ENCODE measurements at regions not wholly inside any gene's neighbourhood (a gene's known extent, or its start where the extent isn't known, plus 50 kb on each side); places are given as distances from the start of the nearest gene placed in this dataset.

GRCh38 chr6:102582569-102582968 is 1189.1 kb downstream of the GRIK2 start:
- no peaks in the 10 kb centered on the region for H3K4me1 ChIP-seq (ENCODE audit: control insufficient read depth, insufficient read depth, low read length)
- no peak for DNase-seq (ENCODE audit: low read depth, low spot score)
- no peaks in the 10 kb centered on the region for H3K27me3 ChIP-seq (ENCODE audit: control insufficient read depth, insufficient read depth, low read length)
- BruUV-seq (replicated peaks), result no TSS peak
- ATAC-seq, result no peak
- no peaks in the 10 kb centered on the region for H3K36me3 ChIP-seq (ENCODE audit: control insufficient read depth, insufficient read depth, low read length)
- 0 out of 2 replicates have a peak, but pooled peaks cover 5% of the 10 kb centered on the region for H3K9me3 ChIP-seq (ENCODE audit: control insufficient read depth, insufficient read depth, low read depth, low read length)
- intact Hi-C loops (cut with micrococcal nuclease; ENCODE audit: unreplicated experiment) (no loop called here), in situ Hi-C loops (cut with HindIII; ENCODE audit: low pct_unique_long_range_greater_than_20kb, low sequenced_read_pairs) (no loop called here)
- ChIA-PET POLR2A (no interaction called here), CTCF (no interaction called here)
- no peak overlapping the region for H3K4me3 ChIP-seq (ENCODE audit: low read depth in 2 of 2, low read length in 2 of 2)
- H3K27ac ChIP-seq (ENCODE audit: low read length), result no peak overlapping the region
- no peak for TF ChIP-seq CTCF (IDR thresholded peaks at IDR 0.05)
- TF ChIP-seq TCF7L2 (IDR thresholded peaks at IDR 0.05; ENCODE audit: low read depth, low read length), result no peak
- no peak for TF ChIP-seq POLR2AphosphoS5 (IDR thresholded peaks at IDR 0.05; ENCODE audit: low read depth, low read length)
- no peak for TF ChIP-seq REST (IDR thresholded peaks at IDR 0.05; ENCODE audit: insufficient read depth in 1 of 2, low read depth in 2 of 2, low read length in 1 of 2)
- no peak for TF ChIP-seq SIN3A (IDR thresholded peaks at IDR 0.05; ENCODE audit: borderline replicate concordance, insufficient read depth, low read depth, low read length)

- Histone ChIP-seq H3K4me3 (ENCODE audit: low read depth in 2 of 2, low read length in 2 of 2) (no peak overlapping the region), H3K27me3 (ENCODE audit: control insufficient read depth, insufficient read depth, low read length) (no peaks in the 10 kb centered on the region), H3K36me3 (ENCODE audit: control insufficient read depth, insufficient read depth, low read length) (no peaks in the 10 kb centered on the region), H3K27ac (ENCODE audit: low read length) (no peak overlapping the region), H3K4me1 (ENCODE audit: control insufficient read depth, insufficient read depth, low read length) (no peaks in the 10 kb centered on the region), H3K9me3 (ENCODE audit: control insufficient read depth, insufficient read depth, low read depth, low read length) (0 out of 2 replicates have a peak, but pooled peaks cover 5% of the 10 kb centered on the region)
- in situ Hi-C loops (cut with HindIII; ENCODE audit: low pct_unique_long_range_greater_than_20kb, low sequenced_read_pairs), result no loop called here
- ATAC-seq (no peak), DNase-seq (ENCODE audit: low read depth, low spot score) (no peak)
- CTCF ChIA-PET, result no interaction called here
- POLR2A ChIA-PET, result interaction anchor here (0.6 kb wide), 1 partner anchor 73 kb away, joined by 4 read pairs; no protein-coding TSS in a partner anchor
- intact Hi-C loops (cut with micrococcal nuclease; ENCODE audit: unreplicated experiment), result no loop called here
- no TSS peak for BruUV-seq (replicated peaks)
- TF ChIP-seq REST (IDR thresholded peaks at IDR 0.05; ENCODE audit: insufficient read depth in 1 of 2, low read depth in 2 of 2, low read length in 1 of 2) (no peak), SIN3A (IDR thresholded peaks at IDR 0.05; ENCODE audit: borderline replicate concordance, insufficient read depth, low read depth, low read length) (no peak), TCF7L2 (IDR thresholded peaks at IDR 0.05; ENCODE audit: low read depth, low read length) (no peak), POLR2AphosphoS5 (IDR thresholded peaks at IDR 0.05; ENCODE audit: low read depth, low read length) (no peak), CTCF (IDR thresholded peaks at IDR 0.05) (no peak)
These were observed 1188.0 kb downstream of the GRIK2 start for GRCh38 chr6:102581378-102582124.

Measured in Panc1 (cell line).